ENCODE measurements at regions not wholly inside any gene's neighbourhood (a gene's known extent, or its start where the extent isn't known, plus 50 kb on each side); places are given as distances from the start of the nearest gene placed in this dataset.

DNA sequence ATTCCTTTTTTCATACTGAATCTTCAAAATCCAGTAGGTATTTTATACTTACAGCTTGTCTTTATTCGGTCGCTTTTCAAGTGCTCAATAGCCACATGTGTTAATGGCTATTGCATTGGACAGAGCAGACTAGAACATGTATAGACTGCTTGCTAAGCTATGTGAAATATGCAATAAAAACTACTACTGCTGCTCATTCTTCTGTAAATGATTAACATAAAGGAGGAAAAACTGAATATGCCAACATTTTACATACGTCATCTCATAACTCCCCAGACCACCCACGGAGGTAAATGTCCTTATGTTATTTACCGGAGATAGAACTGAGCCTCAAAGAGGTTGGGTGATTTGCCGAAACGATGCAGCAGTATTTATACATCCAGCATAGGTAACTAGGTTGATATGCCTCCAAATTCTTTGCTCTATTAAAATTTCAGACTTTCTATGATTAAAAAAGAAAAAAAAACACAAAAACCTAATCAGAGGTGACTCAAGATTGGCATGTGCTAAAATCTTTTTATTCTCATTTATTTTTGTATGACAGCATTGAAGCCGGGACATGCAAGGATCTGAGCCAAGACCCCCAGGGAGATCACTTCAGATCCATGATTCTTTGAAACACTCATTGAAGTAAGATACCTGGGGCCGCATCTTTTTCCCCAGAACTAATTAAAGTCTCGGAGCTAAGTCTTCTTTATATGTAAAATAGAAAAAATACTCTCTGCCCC, 78.5 kb upstream of the OR5AK2 start:
- TF ChIP-seq EZH2phosphoT487 (IDR thresholded peaks at IDR 0.05; ENCODE audit: unreplicated experiment) (no peak), EZH2 (IDR thresholded peaks at IDR 0.05; ENCODE audit: low read depth, unreplicated experiment) (no peak), CREB1 (CRISPR knock-in tag; IDR thresholded peaks at IDR 0.05; ENCODE audit: low read depth) (no peak), ZNF114 (CRISPR knock-in tag; IDR thresholded peaks at IDR 0.05) (no peak)
- TF ChIP-seq, protein P1, sequence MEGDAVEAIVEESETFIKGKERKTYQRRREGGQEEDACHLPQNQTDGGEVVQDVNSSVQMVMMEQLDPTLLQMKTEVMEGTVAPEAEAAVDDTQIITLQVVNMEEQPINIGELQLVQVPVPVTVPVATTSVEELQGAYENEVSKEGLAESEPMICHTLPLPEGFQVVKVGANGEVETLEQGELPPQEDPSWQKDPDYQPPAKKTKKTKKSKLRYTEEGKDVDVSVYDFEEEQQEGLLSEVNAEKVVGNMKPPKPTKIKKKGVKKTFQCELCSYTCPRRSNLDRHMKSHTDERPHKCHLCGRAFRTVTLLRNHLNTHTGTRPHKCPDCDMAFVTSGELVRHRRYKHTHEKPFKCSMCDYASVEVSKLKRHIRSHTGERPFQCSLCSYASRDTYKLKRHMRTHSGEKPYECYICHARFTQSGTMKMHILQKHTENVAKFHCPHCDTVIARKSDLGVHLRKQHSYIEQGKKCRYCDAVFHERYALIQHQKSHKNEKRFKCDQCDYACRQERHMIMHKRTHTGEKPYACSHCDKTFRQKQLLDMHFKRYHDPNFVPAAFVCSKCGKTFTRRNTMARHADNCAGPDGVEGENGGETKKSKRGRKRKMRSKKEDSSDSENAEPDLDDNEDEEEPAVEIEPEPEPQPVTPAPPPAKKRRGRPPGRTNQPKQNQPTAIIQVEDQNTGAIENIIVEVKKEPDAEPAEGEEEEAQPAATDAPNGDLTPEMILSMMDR (conservative IDR thresholded peaks at IDR 0.05; ENCODE audit: low read depth in 2 of 2), result no peak
- TF ChIP-seq, protein P2, sequence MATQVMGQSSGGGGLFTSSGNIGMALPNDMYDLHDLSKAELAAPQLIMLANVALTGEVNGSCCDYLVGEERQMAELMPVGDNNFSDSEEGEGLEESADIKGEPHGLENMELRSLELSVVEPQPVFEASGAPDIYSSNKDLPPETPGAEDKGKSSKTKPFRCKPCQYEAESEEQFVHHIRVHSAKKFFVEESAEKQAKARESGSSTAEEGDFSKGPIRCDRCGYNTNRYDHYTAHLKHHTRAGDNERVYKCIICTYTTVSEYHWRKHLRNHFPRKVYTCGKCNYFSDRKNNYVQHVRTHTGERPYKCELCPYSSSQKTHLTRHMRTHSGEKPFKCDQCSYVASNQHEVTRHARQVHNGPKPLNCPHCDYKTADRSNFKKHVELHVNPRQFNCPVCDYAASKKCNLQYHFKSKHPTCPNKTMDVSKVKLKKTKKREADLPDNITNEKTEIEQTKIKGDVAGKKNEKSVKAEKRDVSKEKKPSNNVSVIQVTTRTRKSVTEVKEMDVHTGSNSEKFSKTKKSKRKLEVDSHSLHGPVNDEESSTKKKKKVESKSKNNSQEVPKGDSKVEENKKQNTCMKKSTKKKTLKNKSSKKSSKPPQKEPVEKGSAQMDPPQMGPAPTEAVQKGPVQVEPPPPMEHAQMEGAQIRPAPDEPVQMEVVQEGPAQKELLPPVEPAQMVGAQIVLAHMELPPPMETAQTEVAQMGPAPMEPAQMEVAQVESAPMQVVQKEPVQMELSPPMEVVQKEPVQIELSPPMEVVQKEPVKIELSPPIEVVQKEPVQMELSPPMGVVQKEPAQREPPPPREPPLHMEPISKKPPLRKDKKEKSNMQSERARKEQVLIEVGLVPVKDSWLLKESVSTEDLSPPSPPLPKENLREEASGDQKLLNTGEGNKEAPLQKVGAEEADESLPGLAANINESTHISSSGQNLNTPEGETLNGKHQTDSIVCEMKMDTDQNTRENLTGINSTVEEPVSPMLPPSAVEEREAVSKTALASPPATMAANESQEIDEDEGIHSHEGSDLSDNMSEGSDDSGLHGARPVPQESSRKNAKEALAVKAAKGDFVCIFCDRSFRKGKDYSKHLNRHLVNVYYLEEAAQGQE (IDR thresholded peaks at IDR 0.05; ENCODE audit: unreplicated experiment), result no peak

Measured in GM23338 (cell line).